Neuronal stem cell (in vitro differentiated cells): ENCODE measurements at regions not wholly inside any gene's neighbourhood (a gene's known extent, or its start where the extent isn't known, plus 50 kb on each side); places are given as distances from the start of the nearest gene placed in this dataset.
A peak's percentile ranks its signal among the peaks of the same experiment; 100 is the strongest.
"Not testable (repeated sequence)": the region's sequence is repeated elsewhere in the genome, so short reads cannot be mapped to it uniquely, and the experiment has no call there.

ENCODE experiments used
- DNase-seq: peaks from one replicate; pipeline ENCODE4 v3.0.0-alpha.2; 2013; ENCODE audit warnings: low spot score
- H2AFZ ChIP-seq: one replicate; pipeline ENCODE4 v1.6.1; 2013; ENCODE audit warnings: mild to moderate bottlenecking, low read length, inconsistent platforms
- H2AK5ac ChIP-seq: 2 replicates; pipeline ENCODE4 v1.6.1; 2013; ENCODE audit warnings: low read depth, mild to moderate bottlenecking, inconsistent platforms, low read length, moderate library complexity, mixed read lengths
- H2BK120ac ChIP-seq: 2 replicates; pipeline ENCODE4 v1.6.1; 2013; ENCODE audit warnings: low read depth, mild to moderate bottlenecking, inconsistent platforms, low read length, moderate library complexity, mixed read lengths
- H2BK12ac ChIP-seq: one replicate; pipeline ENCODE4 v1.6.1; 2013; ENCODE audit warnings: low read length, inconsistent platforms
- H2BK15ac ChIP-seq: 2 replicates; pipeline ENCODE4 v1.6.1; 2013; ENCODE audit warnings: mild to moderate bottlenecking, low read length, inconsistent platforms, mixed read lengths
- H2BK5ac ChIP-seq: one replicate; pipeline ENCODE4 v1.6.1; 2013; ENCODE audit warnings: inconsistent platforms, mild to moderate bottlenecking, low read length, moderate library complexity
- H3K14ac ChIP-seq: one replicate; pipeline ENCODE4 v1.6.1; 2013; ENCODE audit warnings: low read length, inconsistent platforms
- H3K18ac ChIP-seq: 2 replicates; pipeline ENCODE4 v1.6.1; 2013; ENCODE audit warnings: low read length, inconsistent platforms
- H3K23ac ChIP-seq: 2 replicates; pipeline ENCODE4 v1.6.1; 2013; ENCODE audit warnings: low read depth, mild to moderate bottlenecking, mixed read lengths, low read length, inconsistent platforms; ENCODE audit not compliant: poor library complexity
- H3K27ac ChIP-seq: replicated peaks from 3 replicates; pipeline ENCODE4 v1.5.1; 2013; ENCODE audit warnings: low read length, inconsistent platforms
- H3K27me3 ChIP-seq, 3 experiments: 2 replicates each; pipeline ENCODE4 v1.6.1; 2013; ENCODE audit warnings: low read length in 3 of 3, mild to moderate bottlenecking in 2 of 3, inconsistent platforms in 1 of 3, low read depth in 1 of 3, mixed read lengths in 1 of 3, moderate library complexity in 1 of 3; ENCODE audit not compliant: control insufficient read depth in 3 of 3, insufficient read depth in 3 of 3
- H3K36me3 ChIP-seq, 2 donors: replicated peaks in 1 of 2; 2 replicates each; pipeline ENCODE4 v1.6.1; 2013; ENCODE audit warnings: low read length in 2 of 2; ENCODE audit not compliant: control insufficient read depth in 2 of 2, insufficient read depth in 2 of 2
- H3K4ac ChIP-seq: 2 replicates; pipeline ENCODE4 v1.6.1; 2013; ENCODE audit warnings: inconsistent platforms, mild to moderate bottlenecking, low read length, moderate library complexity
- H3K4me1 ChIP-seq, 2 donors: 1 replicate in 1 of 2; 2 replicates in 1 of 2; pipeline ENCODE4 v1.6.1; 2013; ENCODE audit warnings: low read length in 2 of 2, low read depth in 1 of 2; ENCODE audit not compliant: control insufficient read depth in 2 of 2, insufficient read depth in 1 of 2
- H3K4me2 ChIP-seq: one replicate; pipeline ENCODE4 v1.6.1; 2013; ENCODE audit warnings: mild to moderate bottlenecking, low read length, inconsistent platforms; ENCODE audit not compliant: insufficient read depth, poor library complexity, severe bottlenecking
- H3K4me3 ChIP-seq, 2 donors: 2 replicates each; pipeline ENCODE4 v1.5.1; 2013; ENCODE audit warnings: low read length in 2 of 2, mild to moderate bottlenecking in 2 of 2, inconsistent platforms in 1 of 2, moderate library complexity in 1 of 2
- H3K79me1 ChIP-seq: one replicate; pipeline ENCODE4 v1.6.1; 2013; ENCODE audit warnings: low read depth, mild to moderate bottlenecking, inconsistent platforms, low read length, moderate library complexity
- H3K9ac ChIP-seq: one replicate; pipeline ENCODE4 v1.6.1; 2013; ENCODE audit warnings: mild to moderate bottlenecking, low read depth, low read length, inconsistent platforms; ENCODE audit not compliant: poor library complexity
- H3K9me3 ChIP-seq, 2 donors: replicated peaks in 1 of 2; 2 replicates each; pipeline versions ENCODE3 to v1.6.1; 2013; ENCODE audit warnings: low read length in 2 of 2, mild to moderate bottlenecking in 2 of 2, inconsistent platforms in 1 of 2, low read depth in 1 of 2, mixed read lengths in 1 of 2, moderate library complexity in 1 of 2; ENCODE audit not compliant: control insufficient read depth in 2 of 2, insufficient read depth in 1 of 2
- H4K8ac ChIP-seq: one replicate; pipeline ENCODE4 v1.6.1; 2013; ENCODE audit warnings: low read depth, mild to moderate bottlenecking, inconsistent platforms, low read length, moderate library complexity
- H4K91ac ChIP-seq: one replicate; pipeline ENCODE4 v1.6.1; 2013; ENCODE audit warnings: low read length, low read depth, mild to moderate bottlenecking, inconsistent platforms; ENCODE audit not compliant: poor library complexity
- WGBS, 2 donors: extraction: QIAGEN DNeasy Blood & Tissue Kit; methylation state at CpG; one replicate each; pipeline ENCODE4 v1.1.7; 2013; ENCODE audit warnings: missing lambda C conversion rate in 2 of 2, mixed read lengths in 1 of 2; ENCODE audit not compliant: insufficient read length in 2 of 2, insufficient replicate concordance in 1 of 2; ENCODE audit errors: extremely low coverage in 2 of 2; 5-methylcytosine and 5-hydroxymethylcytosine counted together

DNA sequence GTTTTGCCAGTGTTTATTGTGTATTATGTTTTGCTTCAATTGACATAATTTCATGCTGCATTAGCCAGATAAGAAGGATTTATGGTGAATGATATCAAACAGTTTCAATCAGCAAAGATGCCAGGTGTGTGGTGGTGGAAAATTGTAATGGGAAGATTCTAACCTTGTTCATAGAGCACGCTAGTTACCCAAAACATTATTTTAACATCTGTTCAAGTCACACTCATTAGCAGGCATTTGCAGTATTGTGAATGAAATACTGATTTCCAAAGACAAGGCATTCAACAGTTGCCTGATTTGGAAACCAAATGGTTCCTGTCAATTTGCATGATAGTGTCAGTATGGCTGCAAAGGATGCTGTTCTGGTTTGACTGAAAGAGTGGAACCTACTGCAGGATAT, 129.7 kb downstream of the EPC1 start:
- Histone ChIP-seq H3K14ac (no peak overlapping the region), H3K4me2 (no peak overlapping the region)
- WGBS, 2 donors, result no CpG with 5 or more reads among the region's 1 CpG

DNA sequence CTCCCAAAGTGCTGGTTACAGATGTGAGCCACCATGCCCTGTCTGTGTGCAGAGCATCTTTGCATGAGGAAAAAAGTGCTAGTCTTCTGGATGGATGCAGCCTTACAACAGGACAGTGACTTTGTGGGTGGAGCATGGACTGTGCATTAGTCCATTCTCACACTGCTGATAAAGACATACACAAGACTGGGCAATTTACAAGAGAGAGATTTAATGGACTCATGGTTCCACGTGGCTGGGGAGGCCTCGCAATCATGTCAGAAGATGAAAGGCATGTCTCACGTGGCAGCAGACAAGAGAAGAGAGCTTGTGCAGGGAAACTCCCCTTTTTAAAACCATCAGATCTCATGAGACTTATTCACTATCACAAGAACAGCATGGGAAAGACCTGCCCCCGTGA, 133.1 kb downstream of the EPC1 start:
- H3K18ac ChIP-seq, result peak overlapping the region; percentile 13
- not testable (repeated sequence) for H3K4me3 ChIP-seq, H3K79me1 ChIP-seq, H2BK12ac ChIP-seq, H2BK5ac ChIP-seq, H3K27me3 ChIP-seq, H3K27ac ChIP-seq, H3K9me3 ChIP-seq, H3K36me3 ChIP-seq, H3K4me1 ChIP-seq, H3K4me2 ChIP-seq, H4K91ac ChIP-seq, DNase-seq, H3K9ac ChIP-seq, H2BK15ac ChIP-seq, H2AFZ ChIP-seq, H3K23ac ChIP-seq, H2AK5ac ChIP-seq, H2BK120ac ChIP-seq, H3K4ac ChIP-seq
- WGBS, 2 donors, result no CpG with 5 or more reads among the region's 4 CpGs
- H3K14ac ChIP-seq, result peak overlapping the region; percentile 71
- peak overlapping the region; percentile 92 for H4K8ac ChIP-seq

More for the DNA sequence above, 129.7 kb downstream of the EPC1 start:
- Histone ChIP-seq H2AK5ac (no peak overlapping the region), H2BK12ac (no peak overlapping the region), H3K79me1 (no peaks in the 10 kb centered on the region), H4K8ac (no peak overlapping the region), H4K91ac (no peak overlapping the region), H3K4me3 (no peak overlapping the region), H2AFZ (no peak overlapping the region), H3K9me3 (no peaks in the 10 kb centered on the region), H3K18ac (no peak overlapping the region), H3K4me1 (no peaks in the 10 kb centered on the region), H2BK5ac (no peak overlapping the region), H3K9ac (no peak overlapping the region), H3K23ac (no peak overlapping the region), H3K27me3 (no peaks in the 10 kb centered on the region), H3K27ac (no peak overlapping the region), H3K4ac (no peak overlapping the region), H2BK15ac (no peak overlapping the region), H3K36me3 (no peaks in the 10 kb centered on the region), H2BK120ac (no peak overlapping the region)
- no peak for DNase-seq

DNA sequence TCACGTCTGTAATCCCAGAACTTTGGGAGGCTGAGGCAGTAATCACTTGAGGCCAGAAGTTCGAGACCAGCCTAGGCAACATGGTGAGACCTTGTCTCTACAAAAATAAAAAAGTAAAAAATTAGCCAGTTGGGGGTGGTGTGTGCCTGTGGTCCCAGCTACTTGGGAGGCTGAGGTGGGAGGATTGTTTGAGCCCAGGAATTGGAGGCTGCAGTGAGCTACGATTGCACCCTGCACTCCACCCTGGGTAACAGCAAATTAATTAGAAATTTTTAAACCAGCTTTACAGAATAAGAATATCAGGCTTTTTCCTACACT, 136.0 kb downstream of the EPC1 start:
- H3K27me3 ChIP-seq, result no peaks in the 10 kb centered on the region
- H3K4me2 ChIP-seq, result no peak overlapping the region
- H3K9me3 ChIP-seq, result peaks cover 0 to 2% of the 10 kb centered on the region in 2 donors
- no peak overlapping the region for H3K23ac ChIP-seq
- no peaks in the 10 kb centered on the region for H3K4me1 ChIP-seq
- H4K91ac ChIP-seq, result no peak overlapping the region
- no peak overlapping the region for H3K9ac ChIP-seq
- H3K18ac ChIP-seq, result no peak overlapping the region
- no peak overlapping the region for H2AK5ac ChIP-seq
- H2AFZ ChIP-seq, result no peak overlapping the region
- H3K14ac ChIP-seq, result no peak overlapping the region
- H2BK120ac ChIP-seq, result no peak overlapping the region
- no peaks in the 10 kb centered on the region for H3K79me1 ChIP-seq
- DNase-seq, result no peak
- H2BK12ac ChIP-seq, result no peak overlapping the region
- H3K27ac ChIP-seq, result no peak overlapping the region
- H3K36me3 ChIP-seq, result no peaks in the 10 kb centered on the region
- no peak overlapping the region for H2BK15ac ChIP-seq
- no peak overlapping the region for H3K4ac ChIP-seq
- H3K4me3 ChIP-seq, result no peak overlapping the region
- no peak overlapping the region for H2BK5ac ChIP-seq
- H4K8ac ChIP-seq, result no peak overlapping the region
- no CpG with 5 or more reads among the region's 3 CpGs for WGBS, 2 donors

DNA sequence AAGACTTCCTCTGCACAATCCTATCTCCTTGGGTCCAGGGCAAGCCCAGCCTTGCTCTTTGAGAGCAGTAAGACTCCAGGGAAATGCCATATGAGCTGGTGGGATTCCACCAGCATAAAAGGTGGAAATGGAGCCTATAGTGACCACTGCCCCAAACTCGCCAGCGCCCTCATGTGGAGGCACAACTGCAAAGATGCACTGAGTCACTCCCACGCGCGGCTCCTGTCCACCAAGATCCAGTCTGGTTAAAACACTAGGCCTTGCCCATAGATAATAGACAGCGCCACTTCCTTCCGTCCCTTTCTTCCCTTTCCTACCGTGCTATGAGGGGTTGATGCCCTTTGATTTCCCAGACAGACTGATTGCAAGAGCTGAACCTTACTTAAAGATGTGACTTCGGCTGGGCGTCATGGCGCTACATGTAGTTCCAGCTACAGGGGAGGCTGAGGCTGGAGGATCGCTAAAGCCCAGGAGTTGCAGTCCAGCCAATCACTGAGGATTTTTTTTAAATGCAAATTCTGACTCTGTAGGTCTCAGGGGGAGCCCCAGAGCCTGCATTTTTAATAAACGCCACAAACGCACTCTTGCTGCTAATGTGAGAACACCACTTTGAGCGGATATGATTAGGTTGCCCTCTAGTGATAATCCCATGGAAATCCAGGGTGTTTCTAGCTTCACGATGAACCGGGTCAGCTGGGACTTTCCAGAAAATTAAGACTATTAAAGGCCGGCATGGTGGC, 136.5 kb downstream of the EPC1 start:
- Histone ChIP-seq H2AK5ac (no peak overlapping the region), H2AFZ (no peak overlapping the region), H3K9ac (no peak overlapping the region), H3K27me3 (no peaks in the 10 kb centered on the region), H3K14ac (no peak overlapping the region), H3K4me1 (no peaks in the 10 kb centered on the region), H3K9me3 (peaks cover 0 to 2% of the 10 kb centered on the region in 2 donors), H3K79me1 (no peaks in the 10 kb centered on the region), H4K91ac (no peak overlapping the region), H3K27ac (no peak overlapping the region), H2BK12ac (no peak overlapping the region), H3K4ac (no peak overlapping the region), H2BK5ac (no peak overlapping the region), H2BK120ac (no peak overlapping the region), H3K4me2 (no peak overlapping the region), H3K4me3 (no peak overlapping the region), H3K36me3 (no peaks in the 10 kb centered on the region), H3K23ac (no peak overlapping the region), H2BK15ac (no peak overlapping the region), H4K8ac (no peak overlapping the region), H3K18ac (no peak overlapping the region)
- DNase-seq, result no peak
- no CpG with 5 or more reads among the region's 18 CpGs for WGBS, 2 donors
